Lower lobe of right lung (tissue), 2 donors: ENCODE measurements at regions not wholly inside any gene's neighbourhood (a gene's known extent, or its start where the extent isn't known, plus 50 kb on each side); places are given as distances from the start of the nearest gene placed in this dataset.
"Not testable (repeated sequence)": the region's sequence is repeated elsewhere in the genome, so short reads cannot be mapped to it uniquely, and the experiment has no call there.

ENCODE experiments used
- ATAC-seq, 2 donors: fragments of 200-7000 bp; cut with Tn5 transposase; one replicate each; pipeline ENCODE4 v1.9.1; 2020 to 2022; ENCODE audit warnings: mild to moderate bottlenecking in 2 of 2, moderate library complexity in 2 of 2
- DNase-seq: peaks from one replicate; pipeline ENCODE4 v3.0.0-alpha.2; 2020
- H3K27ac ChIP-seq: fragments of 200-600 bp; one replicate; pipeline ENCODE4 v1.8.0; 2022
- H3K27me3 ChIP-seq: fragments of 200-600 bp; one replicate; pipeline ENCODE4 v1.8.0; 2022; ENCODE audit warnings: low read depth
- H3K36me3 ChIP-seq: fragments of 200-600 bp; one replicate; pipeline ENCODE4 v1.8.0; 2022; ENCODE audit warnings: mild to moderate bottlenecking
- H3K4me1 ChIP-seq: fragments of 200-600 bp; one replicate; pipeline ENCODE4 v1.8.0; 2022
- H3K4me3 ChIP-seq: fragments of 200-600 bp; one replicate; pipeline ENCODE4 v1.8.0; 2022; ENCODE audit warnings: mild to moderate bottlenecking
- H3K9me3 ChIP-seq: fragments of 200-600 bp; one replicate; pipeline ENCODE4 v1.8.0; 2022
- CTCF ChIP-seq: fragments of 200-600 bp; IDR thresholded peaks from one replicate; pipeline ENCODE4 v1.8.0; 2022; ENCODE audit warnings: antibody characterized with exemption, mild to moderate bottlenecking
- intact Hi-C: fragments of 100-400 bp; cut with DNase I; formaldehyde crosslinking; loops from one replicate; pipeline ENCODE4 v1.11.0; 2022
- donor health status: DM: no; HTN: yes; CAD: no; lungs with severe emphysema.

- no peak overlapping the region for H3K4me3 ChIP-seq
- H3K4me1 ChIP-seq: no peaks in the 10 kb centered on the region
- no peak for TF ChIP-seq CTCF
- no peak overlapping the region for H3K27ac ChIP-seq
- ATAC-seq: no peak
- intact Hi-C loops: no loop called here
- no peaks in the 10 kb centered on the region for H3K36me3 ChIP-seq
- no peaks in the 10 kb centered on the region for H3K9me3 ChIP-seq
- DNase-seq: no peak
- no peaks in the 10 kb centered on the region for H3K27me3 ChIP-seq
These were observed 1426.6 kb downstream of the GRIK2 start for GRCh38 chr6:102820098-102820497.

- ATAC-seq (no peak), DNase-seq (no peak)
- Histone ChIP-seq H3K27me3 (no peaks in the 10 kb centered on the region), H3K4me1 (no peaks in the 10 kb centered on the region), H3K27ac (no peak overlapping the region), H3K9me3 (no peaks in the 10 kb centered on the region), H3K36me3 (no peaks in the 10 kb centered on the region), H3K4me3 (no peak overlapping the region)
- intact Hi-C loops: no loop called here
- TF ChIP-seq CTCF: no peak
These were observed 1421.7 kb downstream of the GRIK2 start for GRCh38 chr6:102815207-102815606.

DNA sequence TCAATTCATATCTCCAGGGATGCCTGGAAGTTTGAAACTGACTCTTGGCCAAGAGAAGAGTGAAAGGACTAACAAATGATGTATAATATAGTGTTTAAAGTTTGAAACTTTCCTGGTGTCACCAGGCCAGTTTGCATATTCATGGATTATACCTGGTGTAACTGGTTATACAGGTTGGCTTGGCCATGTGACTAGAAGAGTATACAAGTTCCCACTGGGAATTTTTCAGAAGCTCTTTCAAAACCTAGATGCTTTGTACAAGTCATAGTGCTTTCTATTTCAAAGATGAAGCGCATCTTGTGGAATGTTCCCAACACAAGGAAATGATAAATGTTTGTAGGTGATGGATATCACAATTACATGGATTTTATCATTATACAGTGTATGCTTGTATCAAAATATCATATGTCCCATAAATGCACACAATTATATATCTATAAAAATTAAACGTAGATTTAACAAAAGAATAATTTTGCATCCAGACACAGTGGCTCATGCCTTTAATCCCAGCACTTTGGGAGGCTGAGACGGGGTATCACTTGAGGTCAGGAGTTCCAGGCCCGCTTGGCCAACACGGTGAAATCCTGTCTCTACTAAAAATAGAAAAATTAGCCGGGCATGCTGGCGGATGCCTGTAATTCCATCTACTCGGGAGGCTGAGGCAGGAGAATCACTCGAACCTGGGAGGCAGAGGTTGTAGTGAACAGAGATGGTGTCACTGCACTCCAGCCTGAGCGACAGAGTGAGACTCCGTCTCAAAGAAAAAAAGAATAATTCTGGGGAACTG lies 1420.2 kb downstream of the GRIK2 start:
- intact Hi-C loops: no loop called here
- TF ChIP-seq CTCF: no peak
- no peak for DNase-seq
- no peak overlapping the region for H3K27ac ChIP-seq
- ATAC-seq: no peak
- H3K9me3 ChIP-seq: no peaks in the 10 kb centered on the region
- H3K27me3 ChIP-seq: no peaks in the 10 kb centered on the region
- H3K4me3 ChIP-seq: no peak overlapping the region
- H3K4me1 ChIP-seq: no peaks in the 10 kb centered on the region
- H3K36me3 ChIP-seq: no peaks in the 10 kb centered on the region

GRCh38 chr6:102812242-102812641 lies 1418.7 kb downstream of the GRIK2 start:
- H3K4me3 ChIP-seq: no peak overlapping the region
- TF ChIP-seq CTCF: no peak
- ATAC-seq: no peak
- no peaks in the 10 kb centered on the region for H3K4me1 ChIP-seq
- no peaks in the 10 kb centered on the region for H3K9me3 ChIP-seq
- intact Hi-C loops: no loop called here
- no peaks in the 10 kb centered on the region for H3K36me3 ChIP-seq
- no peaks in the 10 kb centered on the region for H3K27me3 ChIP-seq
- no peak for DNase-seq
- no peak overlapping the region for H3K27ac ChIP-seq

DNA sequence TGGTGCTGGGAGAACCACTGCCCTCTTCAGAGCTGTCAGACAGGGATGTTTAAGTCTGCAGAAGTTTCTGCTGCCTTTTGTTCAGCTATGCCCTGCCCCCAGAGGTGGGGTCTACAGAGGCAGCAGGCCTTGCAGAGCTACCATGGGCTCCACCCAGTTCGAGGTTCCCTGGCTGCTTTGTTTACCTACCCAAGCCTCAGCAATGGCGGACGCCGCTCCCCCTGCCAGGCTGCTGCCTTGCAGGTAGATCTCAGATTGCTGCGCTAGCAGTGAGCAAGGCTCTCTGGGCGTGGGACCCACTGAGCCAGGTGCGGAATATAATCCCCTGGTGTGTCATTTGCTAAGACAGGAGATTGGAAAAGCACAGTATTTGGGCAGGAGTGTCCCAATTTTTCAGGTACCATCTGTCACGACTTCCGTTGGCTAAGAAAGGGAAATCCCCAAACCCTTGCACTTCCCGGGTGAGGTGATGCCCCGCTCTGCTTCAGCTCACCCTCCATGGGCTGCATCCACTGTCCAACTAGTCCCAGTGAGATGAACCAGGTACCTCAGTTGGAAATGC lies 1415.5 kb downstream of the GRIK2 start:
- H3K4me3 ChIP-seq, intact Hi-C loops, H3K36me3 ChIP-seq, DNase-seq, H3K4me1 ChIP-seq, H3K27ac ChIP-seq, H3K9me3 ChIP-seq, H3K27me3 ChIP-seq, ATAC-seq: not testable (repeated sequence)

DNA sequence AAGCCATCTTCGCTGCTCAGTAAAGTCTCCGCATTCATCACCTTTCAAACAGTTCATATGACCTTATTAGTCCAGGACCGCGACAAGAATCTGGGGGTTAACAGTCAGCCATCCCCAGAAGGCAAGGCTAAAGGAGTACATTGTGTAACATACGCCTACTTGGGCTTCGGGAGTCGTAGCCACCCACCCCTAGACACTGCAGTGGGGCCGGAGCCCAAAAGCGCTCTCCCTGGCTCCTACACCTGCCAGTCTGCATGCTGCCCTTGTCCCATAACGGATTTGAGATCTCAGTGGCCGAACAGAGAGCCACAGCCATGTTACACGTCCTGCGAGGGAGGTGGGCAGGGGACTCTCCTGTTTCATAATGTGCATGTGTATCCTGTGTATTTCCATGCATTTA lies 1405.5 kb downstream of the GRIK2 start:
- ATAC-seq: peak in 1 of 2 donors; percentile 30
- no peak for TF ChIP-seq CTCF
- no peaks in the 10 kb centered on the region for H3K4me1 ChIP-seq
- intact Hi-C loops: no loop called here
- H3K27me3 ChIP-seq: no peaks in the 10 kb centered on the region
- H3K36me3 ChIP-seq: no peaks in the 10 kb centered on the region
- DNase-seq: no peak
- H3K4me3 ChIP-seq: no peak overlapping the region
- no peaks in the 10 kb centered on the region for H3K9me3 ChIP-seq
- no peak overlapping the region for H3K27ac ChIP-seq
